ENCODE measurements at regions not wholly inside any gene's neighbourhood (a gene's known extent, or its start where the extent isn't known, plus 50 kb on each side); places are given as distances from the start of the nearest gene placed in this dataset.

DNA sequence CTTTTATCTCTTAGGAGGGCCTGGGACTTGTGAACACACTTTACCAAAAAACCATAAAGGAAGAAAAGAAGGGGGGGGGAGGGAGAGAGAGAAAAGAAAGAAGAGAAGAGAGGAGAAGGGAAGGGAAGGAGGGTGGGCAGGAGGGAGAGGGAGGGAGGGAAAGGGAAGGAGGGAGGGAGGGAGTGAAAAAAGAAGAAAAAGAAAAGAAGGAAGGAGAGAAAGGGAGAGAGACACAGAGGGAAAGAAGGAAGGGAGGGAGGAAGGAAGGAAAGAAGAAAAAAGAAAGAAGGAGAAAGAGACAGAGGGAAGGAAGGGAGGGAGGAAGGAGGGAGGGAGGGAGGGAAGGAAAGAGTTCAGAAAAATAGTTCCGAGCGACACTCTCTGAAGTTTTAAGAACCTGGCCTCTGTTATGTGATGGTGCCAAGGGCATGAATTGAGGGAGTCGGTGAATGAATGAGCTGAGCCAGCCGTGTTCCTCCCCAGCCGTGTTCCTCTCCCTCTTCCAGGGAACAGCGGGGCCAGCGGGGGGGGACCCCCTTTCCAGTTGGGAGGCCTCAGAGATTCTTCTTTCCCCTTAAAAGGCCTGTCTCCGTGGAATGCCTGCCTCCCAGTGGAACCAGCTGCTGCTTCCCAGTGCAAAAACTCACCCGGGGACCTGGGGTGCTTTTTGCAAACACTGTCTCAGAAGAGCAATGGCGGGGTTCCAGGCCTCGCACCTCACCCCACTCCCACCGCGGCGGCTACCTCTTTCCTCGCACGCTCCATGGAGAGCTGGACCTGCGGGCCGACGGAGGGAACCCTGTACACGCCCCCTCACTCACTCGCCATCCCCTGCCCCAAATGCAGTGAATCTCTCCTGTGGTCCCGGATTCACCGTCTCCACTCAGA, 84.1 kb downstream of the FOXL3 start:
- intact Hi-C loops (cut with micrococcal nuclease), result no loop called here
- Histone ChIP-seq H3K27me3 (ENCODE audit: low read depth) (peaks cover 49% of the 10 kb centered on the region), H3K4me1 (peaks cover 3% of the 10 kb centered on the region), H3K9me3 (replicated peaks) (no peaks in the 10 kb centered on the region), H3K36me3 (no peaks in the 10 kb centered on the region), H3K27ac (replicated peaks) (no peak overlapping the region), H3K4me3 (no peak overlapping the region)
- no peak for DNase-seq
- TF ChIP-seq, protein P1, sequence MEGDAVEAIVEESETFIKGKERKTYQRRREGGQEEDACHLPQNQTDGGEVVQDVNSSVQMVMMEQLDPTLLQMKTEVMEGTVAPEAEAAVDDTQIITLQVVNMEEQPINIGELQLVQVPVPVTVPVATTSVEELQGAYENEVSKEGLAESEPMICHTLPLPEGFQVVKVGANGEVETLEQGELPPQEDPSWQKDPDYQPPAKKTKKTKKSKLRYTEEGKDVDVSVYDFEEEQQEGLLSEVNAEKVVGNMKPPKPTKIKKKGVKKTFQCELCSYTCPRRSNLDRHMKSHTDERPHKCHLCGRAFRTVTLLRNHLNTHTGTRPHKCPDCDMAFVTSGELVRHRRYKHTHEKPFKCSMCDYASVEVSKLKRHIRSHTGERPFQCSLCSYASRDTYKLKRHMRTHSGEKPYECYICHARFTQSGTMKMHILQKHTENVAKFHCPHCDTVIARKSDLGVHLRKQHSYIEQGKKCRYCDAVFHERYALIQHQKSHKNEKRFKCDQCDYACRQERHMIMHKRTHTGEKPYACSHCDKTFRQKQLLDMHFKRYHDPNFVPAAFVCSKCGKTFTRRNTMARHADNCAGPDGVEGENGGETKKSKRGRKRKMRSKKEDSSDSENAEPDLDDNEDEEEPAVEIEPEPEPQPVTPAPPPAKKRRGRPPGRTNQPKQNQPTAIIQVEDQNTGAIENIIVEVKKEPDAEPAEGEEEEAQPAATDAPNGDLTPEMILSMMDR (IDR thresholded peaks at IDR 0.05; ENCODE audit: borderline replicate concordance), result no peak

DNA sequence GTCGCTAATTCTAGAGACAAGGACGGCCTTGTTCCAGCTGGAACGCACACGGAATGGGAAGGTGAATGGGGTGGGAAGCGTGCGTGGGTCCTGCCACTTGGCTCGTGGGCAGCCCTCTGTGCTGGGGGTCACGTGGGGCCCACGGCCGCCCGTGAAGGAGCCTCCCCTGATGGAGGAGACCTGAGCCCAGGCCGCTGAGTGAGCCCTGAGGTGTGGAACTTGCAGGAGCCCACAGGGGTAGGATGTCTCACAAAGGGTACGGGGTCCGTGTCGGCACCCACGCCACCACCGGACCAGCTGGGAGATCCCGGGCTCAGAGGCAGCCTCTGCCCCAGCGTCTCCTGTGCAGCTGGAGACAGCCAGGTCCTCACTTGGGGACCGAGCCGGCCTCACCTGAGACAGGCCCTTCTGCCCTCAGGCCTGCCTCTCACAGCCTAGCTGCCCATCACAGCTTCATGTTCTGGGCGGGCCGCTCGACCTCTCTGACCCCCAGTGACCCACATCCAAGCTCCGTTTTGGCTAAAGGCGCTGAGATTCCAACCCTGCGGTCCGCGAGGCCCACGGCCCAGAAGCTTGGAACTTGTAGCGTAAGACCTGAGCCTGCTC, 84.8 kb downstream of the FOXL3 start:
- no peaks in the 10 kb centered on the region for H3K36me3 ChIP-seq
- intact Hi-C loops (cut with micrococcal nuclease), result no loop called here
- no peak overlapping the region for H3K4me3 ChIP-seq
- no peak for DNase-seq
- TF ChIP-seq, protein P1 (IDR thresholded peaks at IDR 0.05; ENCODE audit: borderline replicate concordance), result no peak
- H3K27me3 ChIP-seq (ENCODE audit: low read depth), result peaks cover 57% of the 10 kb centered on the region
- H3K27ac ChIP-seq (replicated peaks), result no peak overlapping the region
- H3K9me3 ChIP-seq (replicated peaks), result no peaks in the 10 kb centered on the region
- H3K4me1 ChIP-seq, result peaks cover 11% of the 10 kb centered on the region

DNA sequence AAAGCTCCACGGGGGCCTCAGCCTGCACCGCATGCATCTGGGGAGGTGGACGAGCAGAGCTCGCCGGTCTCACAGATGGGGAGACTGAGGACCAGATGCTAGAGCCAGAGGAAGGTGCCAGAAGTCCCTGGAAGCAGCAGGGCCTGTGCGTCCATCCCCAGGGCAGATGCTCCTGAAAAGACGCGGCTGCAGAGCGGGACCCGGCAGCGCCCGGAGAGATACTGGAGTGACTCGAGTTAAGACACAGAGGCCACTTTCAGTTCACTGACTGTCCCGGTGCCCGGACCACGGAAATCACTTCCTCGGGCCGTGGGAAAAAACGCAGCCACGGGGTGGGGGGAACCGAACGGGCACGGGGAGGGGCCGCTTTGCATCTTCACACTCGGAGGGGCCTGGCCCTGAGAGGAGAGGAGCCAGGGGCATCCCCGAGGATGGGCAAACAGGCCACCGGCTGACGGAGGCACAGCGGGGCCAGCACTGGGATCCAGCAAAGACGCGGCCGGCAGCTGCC, 85.4 kb downstream of the FOXL3 start:
- intact Hi-C loops (cut with micrococcal nuclease), result no loop called here
- Histone ChIP-seq H3K9me3 (replicated peaks) (no peaks in the 10 kb centered on the region), H3K36me3 (no peaks in the 10 kb centered on the region), H3K4me1 (peaks cover 14% of the 10 kb centered on the region), H3K4me3 (no peak overlapping the region), H3K27me3 (ENCODE audit: low read depth) (peaks cover 61% of the 10 kb centered on the region), H3K27ac (replicated peaks) (no peak overlapping the region)
- no peak for DNase-seq
- TF ChIP-seq, protein P1 (IDR thresholded peaks at IDR 0.05; ENCODE audit: borderline replicate concordance), result no peak

DNA sequence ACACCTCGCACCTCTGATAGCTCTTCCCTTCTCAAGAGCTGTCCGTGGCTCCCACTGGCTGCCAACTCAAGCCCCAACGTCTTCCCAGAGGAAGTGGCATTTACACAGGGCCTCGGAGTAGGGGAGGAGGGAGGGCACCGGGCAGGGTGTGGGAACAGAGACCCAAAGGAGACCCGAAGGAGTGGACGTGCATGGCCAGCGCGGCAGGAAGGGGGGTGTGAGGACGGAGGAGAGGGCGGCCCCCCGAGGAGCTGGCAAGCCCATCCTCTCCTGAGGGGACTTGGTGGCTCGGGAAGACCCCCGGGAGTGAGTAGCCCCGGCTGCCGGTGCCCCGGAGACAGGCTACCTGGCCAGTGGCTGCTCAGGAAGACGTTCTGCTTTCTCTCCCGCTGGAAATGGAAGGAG, 85.9 kb downstream of the FOXL3 start:
- Histone ChIP-seq H3K36me3 (no peaks in the 10 kb centered on the region), H3K4me1 (peaks cover 14% of the 10 kb centered on the region), H3K27me3 (ENCODE audit: low read depth) (peaks cover 65% of the 10 kb centered on the region), H3K9me3 (replicated peaks) (no peaks in the 10 kb centered on the region), H3K4me3 (no peak overlapping the region), H3K27ac (replicated peaks) (no peak overlapping the region)
- intact Hi-C loops (cut with micrococcal nuclease), result no loop called here
- DNase-seq, result no peak
- TF ChIP-seq, protein P1 (IDR thresholded peaks at IDR 0.05; ENCODE audit: borderline replicate concordance), result no peak

DNA sequence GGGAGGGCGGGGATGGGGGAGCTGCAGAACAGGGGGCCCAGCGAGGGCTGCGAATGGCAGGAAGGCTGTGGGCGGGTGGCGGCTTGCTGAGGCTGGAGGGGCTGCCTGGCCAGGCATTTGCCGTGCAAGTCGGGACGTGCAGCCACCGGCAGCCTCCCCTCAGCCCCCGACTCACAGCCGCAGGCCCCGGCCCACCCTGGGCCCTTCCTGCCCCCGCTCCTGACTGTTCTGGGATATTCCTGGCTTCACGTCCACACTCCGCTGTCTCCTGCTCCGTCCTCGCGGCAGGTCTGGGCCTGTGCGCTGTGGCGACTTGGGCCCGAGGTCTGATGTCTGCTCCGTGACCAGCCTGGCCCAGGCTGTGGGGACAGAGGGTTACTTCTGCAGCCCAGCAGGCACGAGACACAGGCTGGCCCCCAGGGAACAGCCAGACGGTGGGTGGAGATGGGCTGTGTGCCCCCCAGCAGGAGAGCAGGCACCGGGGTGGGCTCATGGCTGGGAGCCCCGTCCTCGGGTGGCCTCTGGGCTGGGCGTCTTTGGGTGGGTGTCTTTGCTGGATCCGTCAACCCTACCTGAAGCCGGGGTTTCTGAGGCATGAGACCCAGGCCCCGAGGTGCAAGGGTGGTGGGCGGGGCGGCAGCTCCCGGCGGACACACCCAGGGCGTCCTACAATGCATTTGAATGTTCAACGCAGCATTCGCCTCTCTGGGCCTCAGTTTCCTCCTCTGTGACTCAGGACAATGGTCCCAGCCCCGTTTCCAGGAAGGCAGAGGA, 86.5 kb downstream of the FOXL3 start:
- no peak overlapping the region for H3K4me3 ChIP-seq
- H3K27me3 ChIP-seq (ENCODE audit: low read depth), result peaks cover 71% of the 10 kb centered on the region
- no peaks in the 10 kb centered on the region for H3K9me3 ChIP-seq (replicated peaks)
- H3K36me3 ChIP-seq, result no peaks in the 10 kb centered on the region
- H3K27ac ChIP-seq (replicated peaks), result no peak overlapping the region
- TF ChIP-seq, protein P1 (IDR thresholded peaks at IDR 0.05; ENCODE audit: borderline replicate concordance), result no peak
- DNase-seq, result peak; percentile 12
- peaks cover 18% of the 10 kb centered on the region for H3K4me1 ChIP-seq
- intact Hi-C loops (cut with micrococcal nuclease), result no loop called here
